ENCODE measurements at regions not wholly inside any gene's neighbourhood (a gene's known extent, or its start where the extent isn't known, plus 50 kb on each side); places are given as distances from the start of the nearest gene placed in this dataset.
A peak's percentile ranks its signal among the peaks of the same experiment; 100 is the strongest.

DNA sequence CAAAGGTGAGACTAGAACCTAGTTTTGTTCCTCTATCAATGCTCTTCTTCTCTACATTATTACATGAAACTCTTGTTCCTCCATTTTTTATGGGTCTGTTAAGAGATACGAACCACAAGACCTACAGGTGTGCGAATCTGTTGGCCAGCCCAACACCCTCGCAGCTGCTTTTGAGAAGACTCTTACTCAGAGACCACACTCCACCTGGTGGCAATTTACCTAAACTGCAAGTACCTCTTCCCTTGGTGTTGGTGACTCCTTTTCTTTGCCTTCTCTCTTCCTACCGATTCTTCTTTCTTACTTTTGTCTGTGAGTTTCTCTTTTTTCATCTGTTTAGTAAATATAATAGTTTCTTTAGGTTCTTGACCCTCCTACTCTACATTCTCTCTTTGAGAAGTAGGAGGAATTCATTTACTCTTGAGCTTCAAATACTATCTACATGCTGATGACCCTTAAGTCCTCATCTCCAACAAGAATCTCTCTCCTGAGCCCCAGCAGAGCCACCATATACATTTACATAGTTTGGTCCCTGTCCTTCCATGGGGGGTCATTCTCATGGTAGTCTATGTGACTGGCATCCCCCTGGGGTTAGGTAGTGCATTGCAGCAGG lies 81.8 kb upstream of the GAREM1 start:
- 13 to 29% (median 16%) methylated on average over 4 of the region's 4 CpGs for WGBS, 5 donors
- H3K4me3 ChIP-seq = no peak overlapping the region
- intact Hi-C loops (cut with DNase I; ENCODE audit: low total_unique reads) = loop anchor here (5.0 kb wide), 1 partner anchor 395 kb away; no protein-coding TSS in a partner anchor
- H3K27ac ChIP-seq = no peak overlapping the region
- no peaks in the 10 kb centered on the region for H3K36me3 ChIP-seq
- TF ChIP-seq, protein P1, sequence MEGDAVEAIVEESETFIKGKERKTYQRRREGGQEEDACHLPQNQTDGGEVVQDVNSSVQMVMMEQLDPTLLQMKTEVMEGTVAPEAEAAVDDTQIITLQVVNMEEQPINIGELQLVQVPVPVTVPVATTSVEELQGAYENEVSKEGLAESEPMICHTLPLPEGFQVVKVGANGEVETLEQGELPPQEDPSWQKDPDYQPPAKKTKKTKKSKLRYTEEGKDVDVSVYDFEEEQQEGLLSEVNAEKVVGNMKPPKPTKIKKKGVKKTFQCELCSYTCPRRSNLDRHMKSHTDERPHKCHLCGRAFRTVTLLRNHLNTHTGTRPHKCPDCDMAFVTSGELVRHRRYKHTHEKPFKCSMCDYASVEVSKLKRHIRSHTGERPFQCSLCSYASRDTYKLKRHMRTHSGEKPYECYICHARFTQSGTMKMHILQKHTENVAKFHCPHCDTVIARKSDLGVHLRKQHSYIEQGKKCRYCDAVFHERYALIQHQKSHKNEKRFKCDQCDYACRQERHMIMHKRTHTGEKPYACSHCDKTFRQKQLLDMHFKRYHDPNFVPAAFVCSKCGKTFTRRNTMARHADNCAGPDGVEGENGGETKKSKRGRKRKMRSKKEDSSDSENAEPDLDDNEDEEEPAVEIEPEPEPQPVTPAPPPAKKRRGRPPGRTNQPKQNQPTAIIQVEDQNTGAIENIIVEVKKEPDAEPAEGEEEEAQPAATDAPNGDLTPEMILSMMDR (IDR thresholded peaks at IDR 0.05 in 8 of 11, conservative IDR thresholded peaks at IDR 0.05 in 3 of 11) = peak; percentile 31 to 83 (median 70)
- TF ChIP-seq POLR2AphosphoS5 (IDR thresholded peaks at IDR 0.05) = no peak
- no peak for TF ChIP-seq POLR2A (IDR thresholded peaks at IDR 0.05)
- peaks cover 0 to 4% (median 0%) of the 10 kb centered on the region in 7 donors for H3K27me3 ChIP-seq (replicated peaks in 1 of 7)
- DNase-seq = no peak
- H3K4me1 ChIP-seq = no peaks in the 10 kb centered on the region
- no peaks in the 10 kb centered on the region for H3K9me3 ChIP-seq

DNA sequence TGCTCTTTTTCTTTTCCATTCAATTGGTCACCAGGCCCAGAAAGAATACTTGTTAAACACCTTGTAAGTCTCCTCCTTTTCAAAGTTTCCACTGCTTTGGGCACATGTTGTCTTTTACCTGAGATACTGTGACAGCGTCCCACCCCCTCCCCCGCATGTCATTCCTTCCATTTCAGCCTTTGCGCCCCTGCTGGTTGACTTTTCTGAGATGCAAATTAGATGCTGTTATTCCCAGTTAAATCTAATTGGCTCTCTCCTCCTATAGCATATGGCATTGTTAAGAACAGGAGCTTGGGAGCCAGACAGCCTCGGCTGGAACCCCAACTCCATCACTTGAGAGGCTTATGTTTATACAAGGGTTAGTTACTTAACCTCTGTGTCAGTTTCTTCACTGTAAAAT lies 80.3 kb upstream of the GAREM1 start:
- TF ChIP-seq POLR2AphosphoS5 (IDR thresholded peaks at IDR 0.05) (no peak), POLR2A (IDR thresholded peaks at IDR 0.05) (no peak)
- TF ChIP-seq, protein P1 (IDR thresholded peaks at IDR 0.05 in 8 of 11, conservative IDR thresholded peaks at IDR 0.05 in 3 of 11) = no peak
- H3K4me1 ChIP-seq = no peaks in the 10 kb centered on the region
- peaks cover 0 to 4% (median 0%) of the 10 kb centered on the region in 7 donors for H3K27me3 ChIP-seq (replicated peaks in 1 of 7)
- H3K36me3 ChIP-seq = no peaks in the 10 kb centered on the region
- no peak for DNase-seq
- intact Hi-C loops (cut with DNase I; ENCODE audit: low total_unique reads) = loop anchor here (5.0 kb wide), 1 partner anchor 394 kb away; no protein-coding TSS in a partner anchor
- no peaks in the 10 kb centered on the region for H3K9me3 ChIP-seq
- no peak overlapping the region for H3K27ac ChIP-seq
- 41 to 63% (median 56%) methylated on average over 4 of the region's 4 CpGs for WGBS, 5 donors
- no peak overlapping the region for H3K4me3 ChIP-seq

DNA sequence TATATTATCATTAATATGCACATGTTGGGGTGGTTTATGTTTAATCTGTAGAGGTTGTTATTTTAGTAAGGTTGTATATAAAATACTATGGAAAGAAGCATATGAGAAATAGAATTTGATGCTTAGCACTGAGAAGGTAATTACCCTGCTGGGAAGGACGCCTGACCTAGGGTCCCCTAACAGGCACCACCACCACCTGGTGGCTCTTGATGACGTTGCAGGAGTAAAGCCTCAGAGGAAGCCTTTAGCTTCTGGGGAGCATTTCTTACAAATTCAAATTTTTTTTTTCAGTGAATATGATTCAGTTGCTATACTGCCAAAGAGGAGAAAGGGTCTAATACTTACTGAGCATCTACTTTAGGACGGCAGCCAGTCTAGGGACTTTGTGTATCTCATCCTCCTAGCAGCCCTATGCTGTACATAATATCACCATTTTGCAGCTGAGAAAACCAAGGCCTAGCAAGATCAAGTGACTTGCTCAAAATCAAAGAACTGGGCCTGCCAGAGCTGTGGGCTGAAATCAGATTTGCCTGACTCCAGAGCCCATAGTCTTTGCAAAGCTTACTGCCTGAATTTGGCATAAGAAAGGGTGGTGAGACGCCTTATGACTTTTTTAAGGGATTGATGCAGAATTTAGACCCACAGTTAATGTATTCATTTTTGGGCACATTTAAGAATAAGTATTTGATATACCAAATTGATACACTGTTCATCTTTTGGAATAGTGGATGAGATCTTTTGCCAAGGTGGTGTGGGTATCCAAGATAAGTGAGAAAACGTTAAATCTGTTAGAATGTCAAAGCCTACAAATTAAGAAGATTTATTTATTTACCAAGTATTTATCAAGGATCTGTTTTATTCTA lies 78.8 kb upstream of the GAREM1 start:
- H3K4me1 ChIP-seq = no peaks in the 10 kb centered on the region
- TF ChIP-seq POLR2AphosphoS5 (IDR thresholded peaks at IDR 0.05) (no peak), POLR2A (IDR thresholded peaks at IDR 0.05) (no peak)
- TF ChIP-seq, protein P1 (IDR thresholded peaks at IDR 0.05 in 8 of 11, conservative IDR thresholded peaks at IDR 0.05 in 3 of 11) = peak in 9 of 11 experiments; percentile 32 to 68 (median 50)
- H3K36me3 ChIP-seq = no peaks in the 10 kb centered on the region
- H3K9me3 ChIP-seq = no peaks in the 10 kb centered on the region
- intact Hi-C loops (cut with DNase I; ENCODE audit: low total_unique reads) = loop anchor here (5.0 kb wide), 1 partner anchor 392 kb away; no protein-coding TSS in a partner anchor
- H3K4me3 ChIP-seq = no peak overlapping the region
- H3K27me3 ChIP-seq (replicated peaks in 1 of 7) = peaks cover 0 to 11% (median 0%) of the 10 kb centered on the region in 7 donors
- 33 to 49% (median 38%) methylated on average over 5 of the region's 5 CpGs for WGBS, 5 donors
- H3K27ac ChIP-seq = no peak overlapping the region
- no peak for DNase-seq

DNA sequence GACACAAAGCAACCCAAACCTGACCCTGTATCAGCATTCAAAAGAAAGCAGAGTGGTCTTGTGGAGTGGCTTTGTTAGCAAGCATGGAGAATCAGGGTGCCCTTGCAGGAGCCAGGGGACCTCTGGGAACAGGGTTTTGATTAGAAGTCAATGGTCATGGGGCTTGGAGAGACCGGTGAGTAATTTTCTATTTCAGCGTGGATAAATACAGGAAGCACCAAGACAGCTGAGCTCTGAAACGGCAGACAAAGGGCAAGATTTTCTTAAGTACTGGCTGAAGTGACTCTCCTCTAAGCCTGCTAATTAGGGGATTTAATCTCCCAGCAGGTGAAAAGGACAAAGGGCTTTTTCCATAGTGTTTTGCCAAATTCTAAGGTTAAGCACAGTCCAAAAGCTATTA lies 78.0 kb upstream of the GAREM1 start:
- TF ChIP-seq, protein P1 (IDR thresholded peaks at IDR 0.05 in 8 of 11, conservative IDR thresholded peaks at IDR 0.05 in 3 of 11) = no peak
- no peak for TF ChIP-seq POLR2AphosphoS5 (IDR thresholded peaks at IDR 0.05)
- Histone ChIP-seq H3K36me3 (no peaks in the 10 kb centered on the region), H3K9me3 (no peaks in the 10 kb centered on the region), H3K4me1 (no peaks in the 10 kb centered on the region), H3K27ac (no peak overlapping the region), H3K4me3 (no peak overlapping the region), H3K27me3 (replicated peaks in 1 of 7) (peaks cover 0 to 11% (median 0%) of the 10 kb centered on the region in 7 donors)
- DNase-seq = no peak
- intact Hi-C loops (cut with DNase I; ENCODE audit: low total_unique reads) = no loop called here
- WGBS, 5 donors = 43 to 60% (median 46%) methylated on average over 3 of the region's 3 CpGs

Data from spleen (tissue), 11 donors.